ENCODE measurements at regions not wholly inside any gene's neighbourhood (a gene's known extent, or its start where the extent isn't known, plus 50 kb on each side); places are given as distances from the start of the nearest gene placed in this dataset.

GRCh38 chr2:176758426-176758825 lies 454.2 kb upstream of the HNRNPA3 start (continued):
- no peak for TF ChIP-seq MLXIP (CRISPR knock-in tag; IDR thresholded peaks at IDR 0.05; ENCODE audit: borderline replicate concordance)

GRCh38 chr2:176760439-176760838 lies 452.2 kb upstream of the HNRNPA3 start:
- FAIRE-seq: no peak
- no TSS peak for BruUV-seq (replicated peaks)
- Histone ChIP-seq H4K20me1 (ENCODE audit: insufficient read depth, low read length) (no peaks in the 10 kb centered on the region), H3K36me3 (replicated peaks in 1 of 2; ENCODE audit: control insufficient read depth in 1 of 2, insufficient read depth in 2 of 2, low read length in 2 of 2) (no peaks in the 10 kb centered on the region), H3K4me3 (replicated peaks in 1 of 3; ENCODE audit: insufficient read depth in 1 of 3, low read depth in 2 of 3, low read length in 3 of 3) (no peak overlapping the region), H3K27ac (ENCODE audit: extremely low read length, insufficient read depth, low read length) (no peak overlapping the region), H3K27me3 (ENCODE audit: control insufficient read depth in 1 of 2, insufficient read depth in 2 of 2, low read length in 2 of 2) (peaks cover 0 to 9% of the 10 kb centered on the region in 2 experiments; a peak in 3 of 5 replicates), H3K9me3 (ENCODE audit: low read length) (no peaks in the 10 kb centered on the region), H3K79me2 (ENCODE audit: insufficient read depth, low read length) (no peaks in the 10 kb centered on the region), H3K4me2 (ENCODE audit: low read depth, low read length) (no peak overlapping the region), H3K9ac (ENCODE audit: insufficient read depth, low read depth, low read length) (no peak overlapping the region), H2AFZ (ENCODE audit: low read length) (no peak overlapping the region), H3K4me1 (ENCODE audit: insufficient read depth, low read length) (no peaks in the 10 kb centered on the region)
- no peak for DNase-seq (ENCODE audit: low spot score)
- in situ Hi-C loops (cut with HindIII; ENCODE audit: extremely low pct_ligation_motif_present, low pct_unique_long_range_greater_than_20kb) (no loop called here), intact Hi-C loops (cut with micrococcal nuclease; ENCODE audit: unreplicated experiment) (no loop called here)
- no peak for ATAC-seq
- 7% methylated on average over 4 of the region's 4 CpGs for WGBS (ENCODE audit: low lambda C conversion rate)
- POLR2A ChIA-PET: no interaction called here
- CTCF ChIA-PET (ENCODE audit: low intra/inter-chr PET ratio, low total read pairs): no interaction called here
- TF ChIP-seq ZNF879 (CRISPR knock-in tag; IDR thresholded peaks at IDR 0.05): no peak
- TF ChIP-seq ZNF724P (CRISPR knock-in tag; IDR thresholded peaks at IDR 0.05; ENCODE audit: borderline replicate concordance): no peak
- TF ChIP-seq ZNF780A (CRISPR knock-in tag; IDR thresholded peaks at IDR 0.05): no peak
- no peak for TF ChIP-seq SATB2 (CRISPR knock-in tag; IDR thresholded peaks at IDR 0.05)
- no peak for TF ChIP-seq MED1 (CRISPR knock-in tag; IDR thresholded peaks at IDR 0.05)
- TF ChIP-seq ZKSCAN5 (CRISPR knock-in tag; IDR thresholded peaks at IDR 0.05): no peak
- no peak for TF ChIP-seq HMGXB3 (CRISPR knock-in tag; IDR thresholded peaks at IDR 0.05; ENCODE audit: borderline replicate concordance)
- no peak for TF ChIP-seq ZNF615 (CRISPR knock-in tag; IDR thresholded peaks at IDR 0.05; ENCODE audit: borderline replicate concordance)
- no peak for TF ChIP-seq ZNF761 (CRISPR knock-in tag; conservative IDR thresholded peaks at IDR 0.05)
- no peak for TF ChIP-seq NONO (IDR thresholded peaks at IDR 0.05)
- no peak for TF ChIP-seq NONO (CRISPR knock-in tag; conservative IDR thresholded peaks at IDR 0.05)
- no peak for TF ChIP-seq STAT5B (CRISPR knock-in tag; IDR thresholded peaks at IDR 0.05)
- TF ChIP-seq RAD51 (IDR thresholded peaks at IDR 0.05; ENCODE audit: borderline replicate concordance): no peak
- no peak for TF ChIP-seq ZNF567 (CRISPR knock-in tag; IDR thresholded peaks at IDR 0.05; ENCODE audit: borderline replicate concordance)
- no peak for TF ChIP-seq NR2F2 (IDR thresholded peaks at IDR 0.05; ENCODE audit: borderline replicate concordance, low read depth)
- no peak for TF ChIP-seq ZBTB21 (CRISPR knock-in tag; IDR thresholded peaks at IDR 0.05)

All from HepG2 (cell line).